Activated T-helper 17 cell treated with anti-CD3 and anti-CD28 coated beads, Interleukin-2, amount 50 U/mL, for 72 hours (primary cell): ENCODE measurements at regions not wholly inside any gene's neighbourhood (a gene's known extent, or its start where the extent isn't known, plus 50 kb on each side); places are given as distances from the start of the nearest gene placed in this dataset.

Experiments
- ATAC-seq: fragments of 150-1000 bp; cut with Tn5 transposase; replicated peaks from 2 replicates; pipeline ENCODE4 v1.10.0; 2021; ENCODE audit warnings: mild to moderate bottlenecking, moderate library complexity
- H3K27ac Mint-ChIP-seq: one replicate; pipeline ENCODE4 v1.8.0; 2022; ENCODE audit warnings: mixed read lengths
- H3K27me3 Mint-ChIP-seq: one replicate; pipeline ENCODE4 v1.8.0; 2022; ENCODE audit warnings: mixed read lengths
- H3K36me3 Mint-ChIP-seq: one replicate; pipeline ENCODE4 v1.8.0; 2022; ENCODE audit warnings: low read depth, mild to moderate bottlenecking, mixed read lengths
- H3K4me1 Mint-ChIP-seq: one replicate; pipeline ENCODE4 v1.8.0; 2022; ENCODE audit warnings: mixed read lengths
- H3K4me3 Mint-ChIP-seq: one replicate; pipeline ENCODE4 v1.8.0; 2022; ENCODE audit warnings: mild to moderate bottlenecking, mixed read lengths
- H3K9me3 Mint-ChIP-seq: one replicate; pipeline ENCODE4 v1.8.0; 2022; ENCODE audit warnings: mixed read lengths

DNA sequence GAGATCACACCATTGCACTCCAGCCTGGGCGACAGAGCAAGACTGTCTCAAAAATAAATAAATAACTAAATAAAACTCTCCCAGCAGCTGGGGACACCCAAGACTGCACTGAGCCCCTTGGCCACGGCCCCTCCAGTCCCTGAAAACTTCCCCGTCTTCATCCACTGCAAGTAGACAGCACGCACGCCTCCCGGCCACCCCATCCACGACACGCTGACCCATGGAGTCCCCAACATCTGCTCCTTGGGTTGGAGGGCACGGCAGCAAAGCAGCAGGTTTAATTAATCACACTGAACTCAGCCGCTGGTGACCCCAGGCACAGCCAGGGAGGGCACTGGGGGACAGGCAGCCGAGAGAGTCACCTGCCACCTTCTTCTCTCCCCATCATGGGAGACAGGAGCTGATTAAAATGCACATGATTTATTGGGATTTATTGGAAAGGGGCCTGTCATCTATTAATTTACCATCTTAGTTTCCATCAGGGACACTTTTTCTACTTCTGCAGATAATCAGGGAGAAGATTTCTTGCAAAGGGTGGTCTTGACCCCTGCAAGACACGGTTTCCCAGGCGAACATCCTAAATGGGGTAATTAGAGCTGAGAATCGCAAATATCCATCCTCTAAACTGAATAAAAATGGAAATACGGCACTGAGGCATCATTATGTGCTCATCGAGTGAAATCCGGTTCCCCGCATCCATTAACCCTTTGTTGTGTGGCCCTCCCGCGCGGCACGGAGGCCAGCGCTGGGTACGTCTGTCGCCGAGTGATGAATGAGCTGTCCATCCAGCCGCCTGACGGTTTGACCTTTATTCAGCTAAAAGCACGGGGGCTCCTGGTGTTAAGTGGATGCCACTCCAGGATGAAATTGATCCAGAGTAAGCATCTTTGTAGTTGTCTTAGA is 178.3 kb downstream of the BRD1 start:
- H3K4me1 Mint-ChIP-seq, result peaks cover 9% of the 10 kb centered on the region
- no peaks in the 10 kb centered on the region for H3K9me3 Mint-ChIP-seq
- no peak for ATAC-seq
- H3K27ac Mint-ChIP-seq, result no peak overlapping the region
- H3K27me3 Mint-ChIP-seq, result no peaks in the 10 kb centered on the region
- peaks cover 41% of the 10 kb centered on the region for H3K36me3 Mint-ChIP-seq
- H3K4me3 Mint-ChIP-seq, result no peak overlapping the region

DNA sequence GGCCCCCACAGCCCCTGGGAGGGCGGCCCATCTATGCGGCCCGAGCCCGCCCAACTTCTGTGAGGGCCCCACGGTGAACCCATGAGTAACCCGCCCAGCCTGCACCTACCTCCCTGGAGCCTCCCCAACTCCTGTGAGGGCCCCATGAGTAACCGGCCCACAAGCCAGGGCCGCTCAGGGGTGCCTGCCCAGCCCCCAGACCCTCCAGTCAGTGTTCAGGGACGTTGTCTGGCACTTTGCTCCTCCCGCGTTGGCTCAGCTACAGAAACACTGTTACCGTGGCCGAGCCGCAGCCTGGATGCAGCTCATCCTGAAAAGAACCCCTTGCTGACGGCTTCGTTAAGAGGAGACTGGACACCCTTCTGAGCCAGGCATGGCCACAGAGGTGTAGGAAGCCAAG is 179.6 kb downstream of the BRD1 start:
- H3K27me3 Mint-ChIP-seq, result no peaks in the 10 kb centered on the region
- H3K4me3 Mint-ChIP-seq, result no peak overlapping the region
- no peaks in the 10 kb centered on the region for H3K9me3 Mint-ChIP-seq
- H3K4me1 Mint-ChIP-seq, result peaks cover 9% of the 10 kb centered on the region
- H3K36me3 Mint-ChIP-seq, result peaks cover 34% of the 10 kb centered on the region
- ATAC-seq, result no peak
- no peak overlapping the region for H3K27ac Mint-ChIP-seq

DNA sequence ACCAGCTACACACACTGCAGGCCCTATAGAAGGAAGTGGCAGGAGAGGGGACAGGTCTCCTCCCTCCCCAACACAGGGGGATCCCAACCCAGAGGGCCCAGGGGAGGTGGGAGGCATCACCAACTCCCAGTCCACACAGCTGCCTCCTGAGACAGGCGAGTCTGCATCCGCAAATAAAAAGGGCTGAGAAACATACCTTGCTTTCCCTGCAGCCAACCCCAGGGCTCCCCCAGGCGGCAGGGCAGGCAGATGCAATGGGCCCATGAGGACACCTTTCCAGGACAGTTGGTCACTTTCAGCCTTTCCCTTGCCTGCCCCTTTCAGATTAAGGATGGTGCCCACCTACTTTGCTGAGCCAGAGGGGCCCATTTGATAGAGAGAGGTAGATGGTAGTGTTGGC is 180.0 kb downstream of the BRD1 start:
- no peak for ATAC-seq
- H3K27ac Mint-ChIP-seq, result no peak overlapping the region
- no peaks in the 10 kb centered on the region for H3K9me3 Mint-ChIP-seq
- peaks cover 9% of the 10 kb centered on the region for H3K4me1 Mint-ChIP-seq
- H3K36me3 Mint-ChIP-seq, result peaks cover 32% of the 10 kb centered on the region
- no peaks in the 10 kb centered on the region for H3K27me3 Mint-ChIP-seq
- H3K4me3 Mint-ChIP-seq, result no peak overlapping the region

DNA sequence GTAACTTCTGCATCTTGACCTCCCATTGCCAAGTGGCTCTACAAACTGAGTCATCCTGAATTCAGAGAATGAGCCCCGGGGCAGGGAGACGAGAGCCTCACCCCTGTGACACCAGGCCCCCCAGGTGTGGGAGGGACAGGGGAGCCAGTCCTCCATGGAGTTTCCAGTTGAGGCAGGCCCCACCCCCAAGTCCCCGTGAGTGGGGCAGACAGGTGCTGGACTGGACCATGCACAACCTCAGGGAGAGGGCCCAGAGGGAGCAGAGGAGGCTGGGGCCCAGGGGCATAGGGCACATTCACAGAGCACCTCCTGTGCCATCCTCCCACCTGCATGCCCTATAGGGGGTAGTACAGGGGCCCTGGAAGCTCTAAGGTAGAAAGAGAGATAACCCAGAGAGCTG is 180.8 kb downstream of the BRD1 start:
- Mint-ChIP-seq H3K4me3 (no peak overlapping the region), H3K4me1 (peaks cover 9% of the 10 kb centered on the region), H3K27ac (no peak overlapping the region), H3K9me3 (no peaks in the 10 kb centered on the region), H3K27me3 (no peaks in the 10 kb centered on the region), H3K36me3 (peaks cover 25% of the 10 kb centered on the region)
- no peak for ATAC-seq

DNA sequence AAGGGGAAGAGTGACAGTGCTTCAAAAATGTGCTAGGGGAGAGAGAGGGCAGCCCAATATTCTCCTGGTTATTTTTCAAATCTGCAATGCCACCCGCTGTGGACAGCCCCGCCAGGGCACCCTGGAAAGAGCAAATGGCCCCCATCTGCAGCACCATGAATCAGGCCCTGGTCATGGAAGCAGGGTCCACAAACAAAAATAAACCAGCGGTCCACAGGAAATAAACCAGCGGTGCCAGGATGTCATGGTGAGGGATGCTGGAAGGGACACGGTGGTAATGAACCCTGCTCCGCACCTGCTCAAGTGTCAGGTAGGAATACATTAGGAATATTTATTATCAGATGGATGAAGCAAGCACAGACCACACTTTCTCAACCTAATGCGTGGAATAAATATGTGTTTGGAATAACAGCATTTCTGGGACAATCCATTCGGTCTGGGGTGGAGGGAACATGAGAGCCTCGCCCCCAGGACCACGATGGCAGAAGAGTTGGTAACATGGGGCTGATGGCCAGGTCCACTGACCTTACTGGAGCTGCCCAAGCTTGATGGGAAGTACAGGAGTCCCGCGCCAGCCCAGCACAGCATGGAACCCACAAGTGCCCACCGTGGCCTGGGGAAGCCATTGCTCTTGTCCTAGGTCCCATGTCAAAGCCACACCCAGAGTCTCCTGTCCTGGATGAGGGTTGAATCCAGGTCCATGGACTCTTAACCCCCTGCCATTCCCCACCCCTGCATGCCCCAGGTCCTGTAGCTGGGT is 181.7 kb downstream of the BRD1 start:
- Mint-ChIP-seq H3K27me3 (no peaks in the 10 kb centered on the region), H3K4me3 (no peak overlapping the region), H3K36me3 (peaks cover 20% of the 10 kb centered on the region), H3K9me3 (no peaks in the 10 kb centered on the region), H3K27ac (no peak overlapping the region), H3K4me1 (peaks cover 8% of the 10 kb centered on the region)
- ATAC-seq, result no peak

DNA sequence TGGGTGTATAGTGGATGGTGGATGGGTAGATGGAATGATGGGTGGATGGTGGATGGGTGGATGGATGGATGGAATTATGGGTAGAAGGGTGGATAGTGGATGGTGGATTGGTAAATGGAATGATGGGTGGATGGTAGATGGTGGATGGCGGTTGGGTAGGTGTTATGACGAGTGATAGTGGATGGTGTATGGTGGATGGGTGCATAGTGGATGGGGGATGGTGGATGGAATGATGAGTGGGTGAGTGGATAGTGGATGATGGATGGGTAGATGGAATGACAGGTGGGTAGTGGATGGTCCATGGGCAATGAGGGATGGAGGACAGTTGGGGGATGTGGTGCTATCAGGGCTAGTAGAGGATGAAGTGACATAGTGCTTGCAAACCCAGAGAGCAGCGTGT is 182.4 kb downstream of the BRD1 start:
- no peak for ATAC-seq
- Mint-ChIP-seq H3K27me3 (no peaks in the 10 kb centered on the region), H3K4me3 (no peak overlapping the region), H3K27ac (no peak overlapping the region), H3K4me1 (peaks cover 5% of the 10 kb centered on the region), H3K36me3 (peaks cover 13% of the 10 kb centered on the region), H3K9me3 (no peaks in the 10 kb centered on the region)

DNA sequence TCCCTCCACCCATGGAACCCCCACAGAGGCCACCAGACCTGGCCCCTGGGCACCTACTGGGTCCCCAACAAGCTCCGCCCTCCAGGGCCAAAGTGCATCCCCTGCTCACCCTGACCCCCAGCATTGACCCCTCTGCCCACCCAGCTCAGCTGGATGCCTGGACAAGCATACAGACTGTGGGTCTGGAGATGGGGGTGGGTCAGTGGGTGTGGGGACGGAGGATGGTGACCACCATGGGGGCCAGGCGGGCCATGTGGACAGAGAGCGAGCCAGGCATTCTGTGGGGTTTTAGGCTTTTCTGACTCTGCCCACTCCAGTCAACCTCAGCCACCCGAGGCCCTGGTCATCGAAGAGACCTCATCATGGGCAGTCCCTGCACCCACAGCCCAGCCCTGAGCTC is 183.7 kb downstream of the BRD1 start:
- peaks cover under 1% of the 10 kb centered on the region for H3K36me3 Mint-ChIP-seq
- ATAC-seq, result no peak
- H3K27ac Mint-ChIP-seq, result no peak overlapping the region
- no peak overlapping the region for H3K4me3 Mint-ChIP-seq
- no peaks in the 10 kb centered on the region for H3K27me3 Mint-ChIP-seq
- H3K4me1 Mint-ChIP-seq, result peaks cover 5% of the 10 kb centered on the region
- H3K9me3 Mint-ChIP-seq, result no peaks in the 10 kb centered on the region

DNA sequence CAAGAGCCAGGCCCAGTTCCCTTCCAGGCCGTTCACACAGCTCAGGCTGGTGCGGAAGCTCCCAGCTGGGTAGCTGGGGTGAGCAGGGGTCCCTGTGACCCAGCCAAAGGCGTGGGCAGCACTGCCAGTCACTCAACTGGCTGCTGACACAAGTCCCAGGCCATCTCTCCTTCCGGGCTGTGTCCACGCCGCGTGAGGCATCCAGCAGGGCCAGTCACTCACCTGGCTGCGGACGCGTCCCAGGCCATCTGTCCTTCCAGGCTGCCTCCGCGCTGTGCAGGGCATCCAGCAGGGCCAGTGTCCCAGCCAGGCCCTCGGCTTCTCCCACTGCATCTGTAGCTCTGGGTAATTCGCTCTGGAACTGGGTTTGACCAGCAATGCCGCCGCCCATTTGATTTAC is 184.2 kb downstream of the BRD1 start:
- Mint-ChIP-seq H3K4me1 (peaks cover 5% of the 10 kb centered on the region), H3K27me3 (no peaks in the 10 kb centered on the region), H3K9me3 (no peaks in the 10 kb centered on the region), H3K27ac (no peak overlapping the region), H3K36me3 (peaks cover 4% of the 10 kb centered on the region), H3K4me3 (no peak overlapping the region)
- no peak for ATAC-seq

DNA sequence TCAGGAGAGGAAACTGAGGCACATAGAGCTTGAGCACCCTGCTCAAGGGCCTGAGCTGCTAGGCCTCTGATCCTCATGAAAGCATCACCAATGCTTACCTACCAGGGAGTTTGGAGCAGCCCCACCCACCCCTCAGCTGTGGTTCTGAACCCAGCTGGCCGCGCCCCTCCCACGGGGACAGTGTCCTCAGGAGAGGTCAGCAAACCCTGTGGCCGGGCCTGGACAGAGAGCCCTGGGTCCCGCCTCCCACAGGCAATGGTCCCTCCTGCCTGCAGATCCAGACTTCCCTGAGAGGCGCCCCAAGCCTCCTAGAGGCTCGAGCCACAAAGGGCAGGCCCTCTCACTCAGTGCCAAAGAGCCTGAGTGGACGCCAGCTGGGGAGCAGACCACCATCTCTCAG is 184.9 kb downstream of the BRD1 start:
- no peak overlapping the region for H3K27ac Mint-ChIP-seq
- H3K9me3 Mint-ChIP-seq, result no peaks in the 10 kb centered on the region
- no peak overlapping the region for H3K4me3 Mint-ChIP-seq
- ATAC-seq, result no peak
- H3K27me3 Mint-ChIP-seq, result no peaks in the 10 kb centered on the region
- H3K4me1 Mint-ChIP-seq, result peaks cover 5% of the 10 kb centered on the region
- H3K36me3 Mint-ChIP-seq, result peaks cover 4% of the 10 kb centered on the region

DNA sequence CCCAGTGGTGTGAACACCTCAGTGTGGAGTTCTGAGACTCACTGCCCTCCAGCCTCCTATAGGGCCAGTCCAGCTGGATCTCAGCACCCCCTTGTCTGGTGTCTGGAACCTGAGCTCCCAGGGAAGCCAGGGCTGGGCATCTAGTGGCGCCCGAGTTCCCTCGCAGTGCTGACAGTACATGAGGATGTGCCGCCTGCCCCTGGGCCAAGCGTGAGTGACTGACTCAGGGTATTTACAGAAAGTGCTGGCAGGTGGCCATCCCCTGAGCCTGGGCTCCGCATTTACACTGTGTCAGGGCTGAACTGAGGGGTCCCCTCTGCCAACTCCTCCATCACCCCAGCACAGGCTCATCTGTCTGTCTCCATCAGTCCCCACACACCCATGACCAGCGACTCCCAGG is 185.3 kb downstream of the BRD1 start:
- Mint-ChIP-seq H3K4me1 (peaks cover 5% of the 10 kb centered on the region), H3K27me3 (no peaks in the 10 kb centered on the region), H3K27ac (no peak overlapping the region), H3K4me3 (no peak overlapping the region), H3K36me3 (peaks cover 4% of the 10 kb centered on the region), H3K9me3 (no peaks in the 10 kb centered on the region)
- no peak for ATAC-seq

DNA sequence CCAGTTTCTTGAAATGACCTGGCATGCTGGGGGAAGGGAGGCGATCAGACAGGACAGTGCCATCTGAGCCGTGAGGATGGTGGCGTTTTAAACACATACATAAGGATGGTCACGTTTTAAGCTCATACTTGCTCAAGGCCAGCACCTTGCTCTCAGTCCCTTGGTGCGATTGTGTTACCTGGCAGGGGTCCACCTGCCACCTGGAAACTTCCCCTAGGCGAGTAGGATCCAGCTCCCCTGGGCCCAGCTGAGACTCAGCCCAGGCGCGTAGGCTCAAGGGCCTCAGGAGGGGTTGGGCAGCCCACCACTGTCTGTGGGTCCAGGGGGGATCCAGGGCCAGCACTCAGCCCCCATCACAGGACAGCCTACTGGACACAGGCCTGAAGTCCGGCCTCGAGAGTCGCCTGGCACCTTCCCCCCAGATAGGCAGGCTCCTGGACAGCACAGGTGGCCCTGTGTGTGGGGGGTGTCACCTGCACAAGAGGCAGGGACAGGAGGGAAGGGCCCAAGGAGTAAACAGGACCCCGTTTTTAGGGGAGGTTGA is 185.8 kb downstream of the BRD1 start:
- Mint-ChIP-seq H3K36me3 (peaks cover 4% of the 10 kb centered on the region), H3K9me3 (no peaks in the 10 kb centered on the region), H3K4me3 (no peak overlapping the region), H3K27me3 (no peaks in the 10 kb centered on the region), H3K27ac (no peak overlapping the region), H3K4me1 (peaks cover 5% of the 10 kb centered on the region)
- ATAC-seq, result no peak

DNA sequence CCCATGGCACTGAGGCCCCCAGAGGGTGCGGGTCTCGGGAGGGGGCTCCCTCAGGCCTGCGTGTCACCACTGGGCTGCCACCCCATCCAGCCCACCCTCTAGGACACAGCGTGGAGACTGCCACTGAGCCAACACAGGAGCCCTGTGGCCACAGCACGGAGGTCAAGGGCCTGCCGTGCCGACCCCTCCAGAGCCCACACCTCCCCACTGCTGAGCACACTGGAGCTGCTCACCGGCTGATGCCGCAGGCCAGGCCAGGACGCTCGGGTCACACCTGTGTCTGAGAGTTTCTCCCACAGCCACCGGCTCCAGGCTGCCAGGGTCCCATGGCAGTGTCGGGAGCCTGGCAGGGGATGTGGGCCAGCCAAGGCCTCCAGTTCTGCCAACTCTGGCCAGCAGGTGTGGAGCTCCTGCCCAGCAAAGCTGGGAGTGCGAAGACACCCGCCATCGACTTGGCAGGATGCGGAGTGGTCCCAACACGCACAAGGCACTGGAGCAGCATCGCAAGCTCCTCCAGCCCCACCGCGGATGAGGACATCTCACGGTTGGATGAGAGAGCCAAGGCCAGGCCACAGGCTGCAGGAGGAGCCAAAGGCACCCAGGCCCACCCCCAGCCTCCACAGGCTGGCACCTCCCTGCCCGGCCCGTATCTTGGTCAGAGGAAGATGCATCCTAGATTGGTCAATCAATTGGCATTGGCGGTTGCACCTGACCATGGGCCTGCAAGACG is 187.1 kb downstream of the BRD1 start:
- no peaks in the 10 kb centered on the region for H3K9me3 Mint-ChIP-seq
- peaks cover 5% of the 10 kb centered on the region for H3K4me1 Mint-ChIP-seq
- no peak overlapping the region for H3K4me3 Mint-ChIP-seq
- H3K27ac Mint-ChIP-seq, result no peak overlapping the region
- ATAC-seq, result no peak
- H3K27me3 Mint-ChIP-seq, result no peaks in the 10 kb centered on the region
- H3K36me3 Mint-ChIP-seq, result peaks cover 4% of the 10 kb centered on the region

DNA sequence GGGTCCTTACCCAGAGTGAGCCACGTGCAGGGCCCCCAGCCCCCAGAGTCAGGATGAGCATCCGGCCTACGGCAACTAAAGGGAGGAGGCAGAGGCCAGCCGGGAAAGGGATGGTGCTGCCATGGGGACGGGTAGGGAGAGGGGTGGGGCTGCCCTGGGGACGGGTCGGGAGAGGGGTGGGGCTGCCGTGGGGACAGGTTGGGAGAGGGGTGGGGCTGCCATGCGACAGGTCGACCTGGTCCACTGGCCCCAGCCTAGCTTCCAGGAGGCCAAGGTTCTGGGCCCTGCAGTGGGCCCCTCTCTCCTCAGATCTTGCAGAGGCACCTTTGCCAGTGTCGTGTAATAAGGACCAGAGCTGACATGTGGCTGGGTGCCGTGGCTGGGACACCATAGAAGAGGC is 187.7 kb downstream of the BRD1 start:
- no peaks in the 10 kb centered on the region for H3K9me3 Mint-ChIP-seq

DNA sequence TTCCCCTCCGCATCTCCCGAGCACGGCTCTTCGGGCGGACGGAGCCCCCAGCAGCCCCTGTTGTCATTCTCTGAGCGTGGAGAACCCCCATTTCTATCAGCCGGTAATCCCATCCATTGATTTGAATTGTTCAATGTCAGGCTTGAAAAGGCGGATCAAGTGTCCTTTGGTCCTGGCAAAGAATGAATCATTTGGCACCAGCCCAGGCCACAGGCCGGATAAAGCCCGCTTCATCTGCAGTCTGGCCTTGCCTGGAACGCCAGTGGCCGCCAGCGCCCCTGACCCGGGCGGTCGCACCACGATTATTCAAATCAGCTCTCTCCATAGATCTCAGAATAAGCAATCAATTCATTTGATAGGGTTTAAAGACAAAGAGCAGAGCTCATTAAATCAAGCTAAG is 188.9 kb downstream of the BRD1 start:
- Mint-ChIP-seq H3K9me3 (no peaks in the 10 kb centered on the region), H3K36me3 (peaks cover 4% of the 10 kb centered on the region), H3K4me1 (no peaks in the 10 kb centered on the region), H3K4me3 (no peak overlapping the region), H3K27ac (no peak overlapping the region), H3K27me3 (no peaks in the 10 kb centered on the region)
- no peak for ATAC-seq

More for the DNA sequence above, 187.7 kb downstream of the BRD1 start:
- no peak overlapping the region for H3K4me3 Mint-ChIP-seq
- no peaks in the 10 kb centered on the region for H3K27me3 Mint-ChIP-seq
- ATAC-seq, result no peak
- no peaks in the 10 kb centered on the region for H3K4me1 Mint-ChIP-seq
- H3K27ac Mint-ChIP-seq, result no peak overlapping the region
- H3K36me3 Mint-ChIP-seq, result peaks cover 4% of the 10 kb centered on the region
